ENCODE measurements at regions not wholly inside any gene's neighbourhood (a gene's known extent, or its start where the extent isn't known, plus 50 kb on each side); places are given as distances from the start of the nearest gene placed in this dataset.

DNA sequence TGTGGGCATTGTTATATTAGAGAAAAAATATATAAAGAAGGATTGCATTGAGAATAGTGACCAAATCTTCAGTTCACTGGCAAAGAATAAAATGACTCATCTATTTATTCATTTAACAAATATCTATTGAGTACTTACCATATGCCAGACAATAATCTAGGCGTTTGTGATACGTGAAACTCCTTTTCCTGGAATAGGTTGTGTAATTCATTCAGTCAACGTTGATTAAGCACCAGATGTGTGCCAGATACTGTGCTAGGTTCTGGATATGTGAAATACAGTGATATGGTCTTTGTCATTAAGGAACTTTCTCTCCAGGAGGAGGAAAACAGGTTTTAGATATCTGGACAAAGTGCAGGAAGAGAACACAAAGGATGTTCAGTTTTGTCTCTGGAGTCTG is 344.5 kb downstream of the RWDD3 start:
- H3K36me3 ChIP-seq (ENCODE audit: insufficient read depth, low read length): no peaks in the 10 kb centered on the region
- no peak for DNase-seq (ENCODE audit: low read depth, low spot score)
- TF ChIP-seq FOXP2 (optimal IDR thresholded peaks at IDR 0.05; ENCODE audit: control extremely low read depth, extremely low read length, insufficient read depth): no peak
- no peaks in the 10 kb centered on the region for H3K9me3 ChIP-seq (ENCODE audit: low read depth, low read length)
- H3K27ac ChIP-seq: no peak overlapping the region
- no peak overlapping the region for H3K9ac ChIP-seq (ENCODE audit: insufficient read length)
- H3K4me3 ChIP-seq: no peak overlapping the region

GRCh38 chr1:95582191-95582590 is 348.2 kb downstream of the RWDD3 start:
- Histone ChIP-seq H3K27ac (no peak overlapping the region), H3K9ac (ENCODE audit: insufficient read length) (no peak overlapping the region), H3K9me3 (ENCODE audit: low read depth, low read length) (no peaks in the 10 kb centered on the region), H3K4me3 (no peak overlapping the region), H3K36me3 (ENCODE audit: insufficient read depth, low read length) (no peaks in the 10 kb centered on the region)
- TF ChIP-seq FOXP2 (optimal IDR thresholded peaks at IDR 0.05; ENCODE audit: control extremely low read depth, extremely low read length, insufficient read depth): no peak
- no peak for TF ChIP-seq POLR2AphosphoS5 (IDR thresholded peaks at IDR 0.05; ENCODE audit: borderline replicate concordance, low read depth, low read length)
- no peak for TF ChIP-seq EZH2 (IDR thresholded peaks at IDR 0.05)
- DNase-seq (ENCODE audit: low read depth, low spot score): no peak

GRCh38 chr1:95582746-95583145 is 348.7 kb downstream of the RWDD3 start:
- no peaks in the 10 kb centered on the region for H3K36me3 ChIP-seq (ENCODE audit: insufficient read depth, low read length)
- TF ChIP-seq POLR2AphosphoS5 (IDR thresholded peaks at IDR 0.05; ENCODE audit: borderline replicate concordance, low read depth, low read length) (no peak), FOXP2 (optimal IDR thresholded peaks at IDR 0.05; ENCODE audit: control extremely low read depth, extremely low read length, insufficient read depth) (no peak), EZH2 (IDR thresholded peaks at IDR 0.05) (no peak)
- no peak overlapping the region for H3K9ac ChIP-seq (ENCODE audit: insufficient read length)
- no peak for DNase-seq (ENCODE audit: low read depth, low spot score)
- no peak overlapping the region for H3K4me3 ChIP-seq
- H3K27ac ChIP-seq: no peak overlapping the region
- no peaks in the 10 kb centered on the region for H3K9me3 ChIP-seq (ENCODE audit: low read depth, low read length)

GRCh38 chr1:95583661-95584210 is 349.7 kb downstream of the RWDD3 start:
- Histone ChIP-seq H3K27ac (no peak overlapping the region), H3K4me3 (no peak overlapping the region), H3K36me3 (ENCODE audit: insufficient read depth, low read length) (no peaks in the 10 kb centered on the region), H3K9ac (ENCODE audit: insufficient read length) (no peak overlapping the region), H3K9me3 (ENCODE audit: low read depth, low read length) (no peaks in the 10 kb centered on the region)
- no peak for TF ChIP-seq POLR2AphosphoS5 (IDR thresholded peaks at IDR 0.05; ENCODE audit: borderline replicate concordance, low read depth, low read length)
- TF ChIP-seq EZH2 (IDR thresholded peaks at IDR 0.05): no peak
- TF ChIP-seq FOXP2 (optimal IDR thresholded peaks at IDR 0.05; ENCODE audit: control extremely low read depth, extremely low read length, insufficient read depth): no peak
- no peak for DNase-seq (ENCODE audit: low read depth, low spot score)

GRCh38 chr1:95584315-95584714 is 350.3 kb downstream of the RWDD3 start:
- no peak overlapping the region for H3K9ac ChIP-seq (ENCODE audit: insufficient read length)
- no peaks in the 10 kb centered on the region for H3K9me3 ChIP-seq (ENCODE audit: low read depth, low read length)
- no peak for DNase-seq (ENCODE audit: low read depth, low spot score)
- no peak for TF ChIP-seq FOXP2 (optimal IDR thresholded peaks at IDR 0.05; ENCODE audit: control extremely low read depth, extremely low read length, insufficient read depth)
- no peak for TF ChIP-seq EZH2 (IDR thresholded peaks at IDR 0.05)
- no peak for TF ChIP-seq POLR2AphosphoS5 (IDR thresholded peaks at IDR 0.05; ENCODE audit: borderline replicate concordance, low read depth, low read length)
- no peak overlapping the region for H3K4me3 ChIP-seq
- no peak overlapping the region for H3K27ac ChIP-seq
- no peaks in the 10 kb centered on the region for H3K36me3 ChIP-seq (ENCODE audit: insufficient read depth, low read length)

DNA sequence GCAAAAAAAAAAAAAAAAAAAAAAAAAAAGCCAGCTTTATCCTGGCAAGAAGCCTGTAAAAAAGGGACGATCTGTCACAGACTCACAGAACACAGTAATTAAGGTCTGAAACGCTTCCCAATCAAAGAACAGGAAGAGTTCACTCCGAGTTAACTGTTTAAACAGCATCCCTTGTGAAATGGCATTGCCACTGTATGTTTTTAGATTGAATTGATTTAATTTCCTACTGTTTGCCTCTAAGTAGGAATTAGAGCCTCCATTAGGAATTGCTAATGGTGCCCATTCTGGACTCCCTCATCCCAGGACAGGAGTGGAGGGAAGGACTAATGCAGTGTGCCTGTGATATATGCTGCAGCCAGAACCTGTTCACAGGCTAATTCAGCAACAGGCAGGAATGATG is 370.8 kb downstream of the RWDD3 start:
- TF ChIP-seq POLR2AphosphoS5 (IDR thresholded peaks at IDR 0.05; ENCODE audit: borderline replicate concordance, low read depth, low read length) (no peak), FOXP2 (optimal IDR thresholded peaks at IDR 0.05; ENCODE audit: control extremely low read depth, extremely low read length, insufficient read depth) (no peak), EZH2 (IDR thresholded peaks at IDR 0.05) (no peak)
- Histone ChIP-seq H3K9me3 (ENCODE audit: low read depth, low read length) (0 out of 2 replicates have a peak, but pooled peaks cover 2% of the 10 kb centered on the region), H3K4me3 (no peak overlapping the region), H3K27ac (no peak overlapping the region), H3K36me3 (ENCODE audit: insufficient read depth, low read length) (no peaks in the 10 kb centered on the region), H3K9ac (ENCODE audit: insufficient read length) (no peak overlapping the region)
- no peak for DNase-seq (ENCODE audit: low read depth, low spot score)

DNA sequence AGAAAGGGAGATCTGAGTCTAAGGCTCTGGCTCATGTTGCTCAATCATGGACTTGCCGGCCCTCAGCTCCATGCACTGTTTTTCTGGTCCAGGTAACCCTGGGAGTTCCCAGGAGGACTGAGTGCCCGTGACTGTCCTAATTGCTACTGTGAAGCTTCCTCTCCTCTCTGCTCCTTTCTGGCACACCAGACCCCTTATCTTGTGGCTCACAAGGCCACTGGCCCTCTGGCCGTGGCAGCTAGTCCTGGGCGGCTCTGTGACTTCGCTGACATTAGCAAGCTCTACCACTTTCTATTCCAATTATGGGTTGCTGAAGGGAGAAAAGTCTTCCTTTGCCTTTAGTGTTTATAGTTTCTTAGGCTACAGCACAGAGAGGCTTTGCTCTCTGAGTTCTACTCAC is 380.2 kb downstream of the RWDD3 start:
- DNase-seq (ENCODE audit: low read depth, low spot score): no peak
- no peak overlapping the region for H3K9ac ChIP-seq (ENCODE audit: insufficient read length)
- TF ChIP-seq FOXP2 (optimal IDR thresholded peaks at IDR 0.05; ENCODE audit: control extremely low read depth, extremely low read length, insufficient read depth): no peak
- TF ChIP-seq POLR2AphosphoS5 (IDR thresholded peaks at IDR 0.05; ENCODE audit: borderline replicate concordance, low read depth, low read length): no peak
- TF ChIP-seq EZH2 (IDR thresholded peaks at IDR 0.05): no peak
- no peak overlapping the region for H3K4me3 ChIP-seq
- H3K36me3 ChIP-seq (ENCODE audit: insufficient read depth, low read length): no peaks in the 10 kb centered on the region
- no peak overlapping the region for H3K27ac ChIP-seq
- H3K9me3 ChIP-seq (ENCODE audit: low read depth, low read length): no peaks in the 10 kb centered on the region

- Histone ChIP-seq H3K9me3 (ENCODE audit: low read depth, low read length) (no peaks in the 10 kb centered on the region), H3K9ac (ENCODE audit: insufficient read length) (no peak overlapping the region), H3K36me3 (ENCODE audit: insufficient read depth, low read length) (no peaks in the 10 kb centered on the region), H3K4me3 (no peak overlapping the region), H3K27ac (no peak overlapping the region)
- no peak for DNase-seq (ENCODE audit: low read depth, low spot score)
- no peak for TF ChIP-seq EZH2 (IDR thresholded peaks at IDR 0.05)
Observed at GRCh38 chr1:95615421-95615820, 381.4 kb downstream of the RWDD3 start.

- Histone ChIP-seq H3K4me3 (no peak overlapping the region), H3K27ac (no peak overlapping the region), H3K36me3 (ENCODE audit: insufficient read depth, low read length) (no peaks in the 10 kb centered on the region), H3K9ac (ENCODE audit: insufficient read length) (no peak overlapping the region), H3K9me3 (ENCODE audit: low read depth, low read length) (no peaks in the 10 kb centered on the region)
- DNase-seq (ENCODE audit: low read depth, low spot score): no peak
- no peak for TF ChIP-seq EZH2 (IDR thresholded peaks at IDR 0.05)
- TF ChIP-seq FOXP2 (optimal IDR thresholded peaks at IDR 0.05; ENCODE audit: control extremely low read depth, extremely low read length, insufficient read depth): no peak
- TF ChIP-seq POLR2AphosphoS5 (IDR thresholded peaks at IDR 0.05; ENCODE audit: borderline replicate concordance, low read depth, low read length): no peak
Observed at GRCh38 chr1:95620076-95620475, 386.1 kb downstream of the RWDD3 start.

All from SK-N-MC (cell line).